ENCODE measurements at regions not wholly inside any gene's neighbourhood (a gene's known extent, or its start where the extent isn't known, plus 50 kb on each side); places are given as distances from the start of the nearest gene placed in this dataset.

- TF ChIP-seq, protein P1, sequence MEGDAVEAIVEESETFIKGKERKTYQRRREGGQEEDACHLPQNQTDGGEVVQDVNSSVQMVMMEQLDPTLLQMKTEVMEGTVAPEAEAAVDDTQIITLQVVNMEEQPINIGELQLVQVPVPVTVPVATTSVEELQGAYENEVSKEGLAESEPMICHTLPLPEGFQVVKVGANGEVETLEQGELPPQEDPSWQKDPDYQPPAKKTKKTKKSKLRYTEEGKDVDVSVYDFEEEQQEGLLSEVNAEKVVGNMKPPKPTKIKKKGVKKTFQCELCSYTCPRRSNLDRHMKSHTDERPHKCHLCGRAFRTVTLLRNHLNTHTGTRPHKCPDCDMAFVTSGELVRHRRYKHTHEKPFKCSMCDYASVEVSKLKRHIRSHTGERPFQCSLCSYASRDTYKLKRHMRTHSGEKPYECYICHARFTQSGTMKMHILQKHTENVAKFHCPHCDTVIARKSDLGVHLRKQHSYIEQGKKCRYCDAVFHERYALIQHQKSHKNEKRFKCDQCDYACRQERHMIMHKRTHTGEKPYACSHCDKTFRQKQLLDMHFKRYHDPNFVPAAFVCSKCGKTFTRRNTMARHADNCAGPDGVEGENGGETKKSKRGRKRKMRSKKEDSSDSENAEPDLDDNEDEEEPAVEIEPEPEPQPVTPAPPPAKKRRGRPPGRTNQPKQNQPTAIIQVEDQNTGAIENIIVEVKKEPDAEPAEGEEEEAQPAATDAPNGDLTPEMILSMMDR (IDR thresholded peaks at IDR 0.05), result no peak
- TF ChIP-seq POLR2A (IDR thresholded peaks at IDR 0.05; ENCODE audit: low read depth) (no peak), EP300 (IDR thresholded peaks at IDR 0.05) (no peak)
Observed at GRCh38 chr12:126182619-126183236, 1117.5 kb downstream of the AACS start.
